ENCODE measurements at regions not wholly inside any gene's neighbourhood (a gene's known extent, or its start where the extent isn't known, plus 50 kb on each side); places are given as distances from the start of the nearest gene placed in this dataset.

DNA sequence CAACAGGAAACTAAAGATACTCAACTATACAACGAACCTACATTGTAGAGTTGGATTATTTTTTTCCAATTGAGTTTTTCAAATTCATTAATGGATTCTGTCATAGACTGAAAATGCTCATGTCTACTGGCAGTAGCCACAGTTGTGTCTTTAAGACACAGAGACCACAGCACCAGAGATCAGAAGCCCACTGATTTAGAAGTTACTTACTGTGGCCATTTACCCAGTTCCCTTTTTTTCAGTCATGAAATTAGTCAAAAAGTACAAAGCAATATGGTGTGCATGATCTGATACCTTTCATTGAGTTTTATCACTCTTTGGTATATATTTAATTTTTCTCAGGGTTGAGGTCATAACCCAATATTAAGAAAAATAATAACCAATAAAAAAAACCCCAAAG, 1640.2 kb upstream of the WWC1 start:
- TF ChIP-seq ZNF70 (CRISPR knock-in tag; IDR thresholded peaks at IDR 0.05) = no peak
- no peak for TF ChIP-seq ISL1 (CRISPR knock-in tag; IDR thresholded peaks at IDR 0.05)
- no peak for TF ChIP-seq RARB (CRISPR knock-in tag; IDR thresholded peaks at IDR 0.05)
- ATAC-seq = no peak

DNA sequence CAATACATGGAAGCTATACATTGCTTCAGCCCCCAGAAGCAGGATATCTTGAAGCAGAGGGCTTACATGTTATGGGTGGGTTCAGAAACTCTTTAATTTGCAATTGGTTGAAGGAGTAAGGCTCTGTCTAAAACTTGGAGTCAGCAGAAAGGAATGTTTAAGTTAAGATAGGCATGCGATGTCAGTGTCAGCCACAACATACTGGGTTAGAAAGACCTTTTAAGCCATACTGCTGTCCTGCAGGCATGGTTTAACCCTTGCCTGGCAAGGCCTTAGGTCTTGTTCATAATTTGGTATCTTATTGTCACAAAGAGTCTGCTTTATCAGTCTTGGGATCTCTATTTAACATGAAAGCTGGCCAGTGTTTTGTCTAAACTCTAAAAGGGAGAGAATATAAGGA, 1619.6 kb upstream of the WWC1 start:
- TF ChIP-seq ESRRG (CRISPR knock-in tag; IDR thresholded peaks at IDR 0.05) (no peak), ZFP30 (CRISPR knock-in tag; IDR thresholded peaks at IDR 0.05) (no peak), ZNF8 (CRISPR knock-in tag; IDR thresholded peaks at IDR 0.05) (no peak), TOX (CRISPR knock-in tag; IDR thresholded peaks at IDR 0.05; ENCODE audit: borderline replicate concordance) (no peak), ZC3H10 (CRISPR knock-in tag; IDR thresholded peaks at IDR 0.05) (no peak), TSHZ2 (CRISPR knock-in tag; IDR thresholded peaks at IDR 0.05) (no peak), ZFP3 (CRISPR knock-in tag; IDR thresholded peaks at IDR 0.05) (no peak), SNAI2 (CRISPR knock-in tag; IDR thresholded peaks at IDR 0.05) (no peak), TCF4 (CRISPR knock-in tag; IDR thresholded peaks at IDR 0.05; ENCODE audit: borderline replicate concordance) (no peak), ARNTL (CRISPR knock-in tag; IDR thresholded peaks at IDR 0.05; ENCODE audit: borderline replicate concordance, low read depth) (no peak), ISL1 (CRISPR knock-in tag; IDR thresholded peaks at IDR 0.05) (no peak), PPARA (CRISPR knock-in tag; IDR thresholded peaks at IDR 0.05; ENCODE audit: borderline replicate concordance) (no peak), BACH2 (CRISPR knock-in tag; IDR thresholded peaks at IDR 0.05; ENCODE audit: borderline replicate concordance) (no peak), CSDC2 (CRISPR knock-in tag; IDR thresholded peaks at IDR 0.05) (no peak), OSR1 (CRISPR knock-in tag; IDR thresholded peaks at IDR 0.05) (no peak), POU6F1 (CRISPR knock-in tag; IDR thresholded peaks at IDR 0.05; ENCODE audit: borderline replicate concordance, low read depth) (no peak)
- TF ChIP-seq, protein P1, sequence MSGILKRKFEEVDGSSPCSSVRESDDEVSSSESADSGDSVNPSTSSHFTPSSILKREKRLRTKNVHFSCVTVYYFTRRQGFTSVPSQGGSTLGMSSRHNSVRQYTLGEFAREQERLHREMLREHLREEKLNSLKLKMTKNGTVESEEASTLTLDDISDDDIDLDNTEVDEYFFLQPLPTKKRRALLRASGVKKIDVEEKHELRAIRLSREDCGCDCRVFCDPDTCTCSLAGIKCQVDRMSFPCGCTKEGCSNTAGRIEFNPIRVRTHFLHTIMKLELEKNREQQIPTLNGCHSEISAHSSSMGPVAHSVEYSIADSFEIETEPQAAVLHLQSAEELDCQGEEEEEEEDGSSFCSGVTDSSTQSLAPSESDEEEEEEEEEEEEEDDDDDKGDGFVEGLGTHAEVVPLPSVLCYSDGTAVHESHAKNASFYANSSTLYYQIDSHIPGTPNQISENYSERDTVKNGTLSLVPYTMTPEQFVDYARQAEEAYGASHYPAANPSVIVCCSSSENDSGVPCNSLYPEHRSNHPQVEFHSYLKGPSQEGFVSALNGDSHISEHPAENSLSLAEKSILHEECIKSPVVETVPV (CRISPR knock-in tag; IDR thresholded peaks at IDR 0.05) = no peak

DNA sequence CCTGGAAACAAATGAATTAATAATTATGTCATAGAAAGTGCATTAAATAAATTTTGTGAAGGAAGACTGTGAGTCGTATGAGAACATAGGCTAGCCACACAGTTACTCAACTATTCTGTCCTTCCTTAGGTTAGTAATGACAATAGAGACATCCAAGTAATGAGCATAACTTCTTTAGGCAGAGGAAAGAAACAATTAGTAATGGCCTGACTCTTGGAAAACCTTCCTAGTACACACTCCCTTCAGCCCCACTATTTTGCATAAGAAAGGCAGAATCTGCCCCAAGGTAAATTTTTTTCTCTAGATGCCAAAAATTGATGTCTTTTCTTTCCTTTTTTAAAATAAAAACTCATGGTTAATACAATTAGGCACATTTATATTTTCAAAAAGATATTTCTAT, 1619.0 kb upstream of the WWC1 start:
- ATAC-seq = no peak
- TF ChIP-seq ZNF70 (CRISPR knock-in tag; IDR thresholded peaks at IDR 0.05) (no peak), ZNF565 (CRISPR knock-in tag; conservative IDR thresholded peaks at IDR 0.05; ENCODE audit: low read depth) (no peak), CSDC2 (CRISPR knock-in tag; IDR thresholded peaks at IDR 0.05) (no peak), OSR1 (CRISPR knock-in tag; IDR thresholded peaks at IDR 0.05) (no peak), GLIS3 (CRISPR knock-in tag; IDR thresholded peaks at IDR 0.05) (no peak), ZFP3 (CRISPR knock-in tag; IDR thresholded peaks at IDR 0.05) (no peak), ESRRG (CRISPR knock-in tag; IDR thresholded peaks at IDR 0.05) (no peak), PPARA (CRISPR knock-in tag; IDR thresholded peaks at IDR 0.05; ENCODE audit: borderline replicate concordance) (no peak), CREB5 (CRISPR knock-in tag; IDR thresholded peaks at IDR 0.05; ENCODE audit: low read depth) (no peak), POU6F1 (CRISPR knock-in tag; IDR thresholded peaks at IDR 0.05; ENCODE audit: borderline replicate concordance, low read depth) (no peak), ARNTL (CRISPR knock-in tag; IDR thresholded peaks at IDR 0.05; ENCODE audit: borderline replicate concordance, low read depth) (no peak), BACH2 (CRISPR knock-in tag; IDR thresholded peaks at IDR 0.05; ENCODE audit: borderline replicate concordance) (no peak), RARB (CRISPR knock-in tag; IDR thresholded peaks at IDR 0.05) (no peak), ZC3H10 (CRISPR knock-in tag; IDR thresholded peaks at IDR 0.05) (no peak)
- TF ChIP-seq, protein P1 (CRISPR knock-in tag; IDR thresholded peaks at IDR 0.05) = no peak
- TF ChIP-seq, protein P2, sequence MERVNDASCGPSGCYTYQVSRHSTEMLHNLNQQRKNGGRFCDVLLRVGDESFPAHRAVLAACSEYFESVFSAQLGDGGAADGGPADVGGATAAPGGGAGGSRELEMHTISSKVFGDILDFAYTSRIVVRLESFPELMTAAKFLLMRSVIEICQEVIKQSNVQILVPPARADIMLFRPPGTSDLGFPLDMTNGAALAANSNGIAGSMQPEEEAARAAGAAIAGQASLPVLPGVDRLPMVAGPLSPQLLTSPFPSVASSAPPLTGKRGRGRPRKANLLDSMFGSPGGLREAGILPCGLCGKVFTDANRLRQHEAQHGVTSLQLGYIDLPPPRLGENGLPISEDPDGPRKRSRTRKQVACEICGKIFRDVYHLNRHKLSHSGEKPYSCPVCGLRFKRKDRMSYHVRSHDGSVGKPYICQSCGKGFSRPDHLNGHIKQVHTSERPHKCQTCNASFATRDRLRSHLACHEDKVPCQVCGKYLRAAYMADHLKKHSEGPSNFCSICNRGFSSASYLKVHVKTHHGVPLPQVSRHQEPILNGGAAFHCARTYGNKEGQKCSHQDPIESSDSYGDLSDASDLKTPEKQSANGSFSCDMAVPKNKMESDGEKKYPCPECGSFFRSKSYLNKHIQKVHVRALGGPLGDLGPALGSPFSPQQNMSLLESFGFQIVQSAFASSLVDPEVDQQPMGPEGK (CRISPR knock-in tag; IDR thresholded peaks at IDR 0.05; ENCODE audit: borderline replicate concordance) = no peak

More for the DNA sequence above, 1619.6 kb upstream of the WWC1 start:
- ATAC-seq = no peak

Data from SK-N-SH treated with all-trans-retinoic acid at 6 μM for 48 hours (cell line).